ENCODE measurements at regions not wholly inside any gene's neighbourhood (a gene's known extent, or its start where the extent isn't known, plus 50 kb on each side); places are given as distances from the start of the nearest gene placed in this dataset.

- Mint-ChIP-seq H3K9me3 (peaks cover 0 to 5% (median 3%) of the 10 kb centered on the region in 8 donors), H3K27ac (no peak overlapping the region)
- no peaks in the 10 kb centered on the region for H3K27me3 ChIP-seq (ENCODE audit: insufficient read depth, low read length)
Measured at GRCh38 chr11:109043315-109043714, 378.4 kb downstream of the DDX10 start.

GRCh38 chr11:109046284-109046992 is 375.6 kb upstream of the C11orf87 start:
- ChIA-PET POLR2A (ENCODE audit: partially characterized antibody) (no interaction called here), CTCF (ENCODE audit: partially characterized antibody) (no interaction called here)
- DNase-seq, result no peak
- Mint-ChIP-seq H3K4me1 (no peaks in the 10 kb centered on the region), H3K4me3 (no peak overlapping the region), H3K27ac (no peak overlapping the region), H3K27me3 (no peaks in the 10 kb centered on the region), H3K9me3 (peaks cover 0 to 5% (median 3%) of the 10 kb centered on the region in 8 donors), H3K36me3 (no peaks in the 10 kb centered on the region)
- H3K4me3 ChIP-seq (ENCODE audit: low read length in 2 of 2), result no peak overlapping the region
- no peaks in the 10 kb centered on the region for H3K4me1 ChIP-seq (ENCODE audit: insufficient read depth, low read length)
- no peaks in the 10 kb centered on the region for H3K9me3 ChIP-seq (ENCODE audit: control insufficient read depth in 1 of 2, low read length in 2 of 2)
- no peak overlapping the region for H3K27ac ChIP-seq (ENCODE audit: low read depth, low read length)
- no peaks in the 10 kb centered on the region for H3K27me3 ChIP-seq (ENCODE audit: insufficient read depth, low read length)
- intact Hi-C loops (cut with micrococcal nuclease), result no loop called here
- no peaks in the 10 kb centered on the region for H3K36me3 ChIP-seq (ENCODE audit: insufficient read depth, low read length)

More at GRCh38 chr11:109043315-109043714, 378.4 kb downstream of the DDX10 start:
- CTCF ChIA-PET (ENCODE audit: partially characterized antibody), result no interaction called here
- intact Hi-C loops (cut with micrococcal nuclease), result no loop called here
- H3K9me3 ChIP-seq (ENCODE audit: control insufficient read depth in 1 of 2, low read length in 2 of 2), result no peaks in the 10 kb centered on the region
- no peak overlapping the region for H3K27ac ChIP-seq (ENCODE audit: low read depth, low read length)
- Mint-ChIP-seq H3K36me3 (no peaks in the 10 kb centered on the region), H3K4me1 (no peaks in the 10 kb centered on the region), H3K4me3 (no peak overlapping the region), H3K27me3 (no peaks in the 10 kb centered on the region)
- POLR2A ChIA-PET (ENCODE audit: partially characterized antibody), result no interaction called here
- no peak for DNase-seq
- no peak overlapping the region for H3K4me3 ChIP-seq (ENCODE audit: low read length in 2 of 2)
- no peaks in the 10 kb centered on the region for H3K36me3 ChIP-seq (ENCODE audit: insufficient read depth, low read length)
- H3K4me1 ChIP-seq (ENCODE audit: insufficient read depth, low read length), result no peaks in the 10 kb centered on the region

GRCh38 chr11:109048098-109048497 is 373.9 kb upstream of the C11orf87 start:
- H3K4me3 ChIP-seq (ENCODE audit: low read length in 2 of 2), result no peak overlapping the region
- ChIA-PET POLR2A (ENCODE audit: partially characterized antibody) (no interaction called here), CTCF (ENCODE audit: partially characterized antibody) (no interaction called here)
- H3K27me3 Mint-ChIP-seq, result no peaks in the 10 kb centered on the region
- H3K4me1 ChIP-seq (ENCODE audit: insufficient read depth, low read length), result no peaks in the 10 kb centered on the region
- H3K27me3 ChIP-seq (ENCODE audit: insufficient read depth, low read length), result no peaks in the 10 kb centered on the region
- no peak for DNase-seq
- peaks cover 0 to 5% (median 3%) of the 10 kb centered on the region in 8 donors for H3K9me3 Mint-ChIP-seq
- H3K4me3 Mint-ChIP-seq, result no peak overlapping the region
- no peaks in the 10 kb centered on the region for H3K36me3 Mint-ChIP-seq
- intact Hi-C loops (cut with micrococcal nuclease), result no loop called here
- no peak overlapping the region for H3K27ac Mint-ChIP-seq
- H3K9me3 ChIP-seq (ENCODE audit: control insufficient read depth in 1 of 2, low read length in 2 of 2), result no peaks in the 10 kb centered on the region
- no peaks in the 10 kb centered on the region for H3K4me1 Mint-ChIP-seq
- H3K36me3 ChIP-seq (ENCODE audit: insufficient read depth, low read length), result no peaks in the 10 kb centered on the region
- H3K27ac ChIP-seq (ENCODE audit: low read depth, low read length), result no peak overlapping the region

- Histone ChIP-seq H3K27ac (ENCODE audit: low read depth, low read length) (no peak overlapping the region), H3K4me1 (ENCODE audit: insufficient read depth, low read length) (no peaks in the 10 kb centered on the region), H3K27me3 (ENCODE audit: insufficient read depth, low read length) (no peaks in the 10 kb centered on the region), H3K36me3 (ENCODE audit: insufficient read depth, low read length) (no peaks in the 10 kb centered on the region), H3K9me3 (ENCODE audit: control insufficient read depth in 1 of 2, low read length in 2 of 2) (no peaks in the 10 kb centered on the region), H3K4me3 (ENCODE audit: low read length in 2 of 2) (no peak overlapping the region)
- ChIA-PET POLR2A (ENCODE audit: partially characterized antibody) (no interaction called here), CTCF (ENCODE audit: partially characterized antibody) (no interaction called here)
- peaks cover 0 to 4% (median 2%) of the 10 kb centered on the region in 8 donors for H3K9me3 Mint-ChIP-seq
- no peak overlapping the region for H3K27ac Mint-ChIP-seq
- H3K4me1 Mint-ChIP-seq, result no peaks in the 10 kb centered on the region
- no peak for DNase-seq
- intact Hi-C loops (cut with micrococcal nuclease), result no loop called here
- no peaks in the 10 kb centered on the region for H3K36me3 Mint-ChIP-seq
- no peak overlapping the region for H3K4me3 Mint-ChIP-seq
- no peaks in the 10 kb centered on the region for H3K27me3 Mint-ChIP-seq
Measured at GRCh38 chr11:109051200-109051599, 370.8 kb upstream of the C11orf87 start.

- no peak overlapping the region for H3K27ac Mint-ChIP-seq
Measured at GRCh38 chr11:109059402-109059801, 362.6 kb upstream of the C11orf87 start.

GRCh38 chr11:109061394-109061793 is 360.6 kb upstream of the C11orf87 start:
- Mint-ChIP-seq H3K4me3 (no peak overlapping the region), H3K9me3 (peaks cover 0 to 6% (median 2%) of the 10 kb centered on the region in 8 donors), H3K4me1 (peaks cover 0 to 5% (median 2%) of the 10 kb centered on the region in 4 donors), H3K27ac (peak overlapping the region in 1 of 7 donors; percentile 17), H3K27me3 (peaks cover 0 to 4% of the 10 kb centered on the region in 2 donors), H3K36me3 (no peaks in the 10 kb centered on the region)
- POLR2A ChIA-PET (ENCODE audit: partially characterized antibody), result no interaction called here
- DNase-seq, result no peak
- CTCF ChIA-PET (ENCODE audit: partially characterized antibody), result no interaction called here
- Histone ChIP-seq H3K9me3 (ENCODE audit: control insufficient read depth in 1 of 2, low read length in 2 of 2) (no peaks in the 10 kb centered on the region), H3K4me1 (ENCODE audit: insufficient read depth, low read length) (no peaks in the 10 kb centered on the region), H3K27ac (ENCODE audit: low read depth, low read length) (no peak overlapping the region), H3K4me3 (ENCODE audit: low read length in 2 of 2) (no peak overlapping the region), H3K36me3 (ENCODE audit: insufficient read depth, low read length) (no peaks in the 10 kb centered on the region), H3K27me3 (ENCODE audit: insufficient read depth, low read length) (no peaks in the 10 kb centered on the region)
- intact Hi-C loops (cut with micrococcal nuclease), result no loop called here

More at GRCh38 chr11:109059402-109059801, 362.6 kb upstream of the C11orf87 start:
- H3K9me3 Mint-ChIP-seq, result peaks cover 0 to 3% (median 0%) of the 10 kb centered on the region in 8 donors
- no peaks in the 10 kb centered on the region for H3K4me1 Mint-ChIP-seq
- H3K9me3 ChIP-seq (ENCODE audit: control insufficient read depth in 1 of 2, low read length in 2 of 2), result no peaks in the 10 kb centered on the region
- intact Hi-C loops (cut with micrococcal nuclease), result no loop called here
- no peak overlapping the region for H3K4me3 Mint-ChIP-seq
- H3K36me3 ChIP-seq (ENCODE audit: insufficient read depth, low read length), result no peaks in the 10 kb centered on the region
- no peak overlapping the region for H3K4me3 ChIP-seq (ENCODE audit: low read length in 2 of 2)
- H3K27ac ChIP-seq (ENCODE audit: low read depth, low read length), result no peak overlapping the region
- no peak for DNase-seq
- POLR2A ChIA-PET (ENCODE audit: partially characterized antibody), result no interaction called here
- H3K27me3 ChIP-seq (ENCODE audit: insufficient read depth, low read length), result no peaks in the 10 kb centered on the region
- H3K4me1 ChIP-seq (ENCODE audit: insufficient read depth, low read length), result no peaks in the 10 kb centered on the region
- CTCF ChIA-PET (ENCODE audit: partially characterized antibody), result no interaction called here
- H3K27me3 Mint-ChIP-seq, result peaks cover 0 to 4% of the 10 kb centered on the region in 2 donors
- H3K36me3 Mint-ChIP-seq, result no peaks in the 10 kb centered on the region

- ChIA-PET POLR2A (ENCODE audit: partially characterized antibody) (no interaction called here), CTCF (ENCODE audit: partially characterized antibody) (no interaction called here)
- intact Hi-C loops (cut with micrococcal nuclease), result no loop called here
- H3K4me1 ChIP-seq (ENCODE audit: insufficient read depth, low read length), result no peaks in the 10 kb centered on the region
- DNase-seq, result no peak
- Mint-ChIP-seq H3K4me1 (peaks cover 0 to 5% (median 2%) of the 10 kb centered on the region in 4 donors), H3K27me3 (peaks cover 0 to 4% of the 10 kb centered on the region in 2 donors), H3K27ac (no peak overlapping the region), H3K4me3 (no peak overlapping the region), H3K9me3 (peaks cover 0 to 6% (median 2%) of the 10 kb centered on the region in 8 donors), H3K36me3 (no peaks in the 10 kb centered on the region)
- no peaks in the 10 kb centered on the region for H3K36me3 ChIP-seq (ENCODE audit: insufficient read depth, low read length)
- no peaks in the 10 kb centered on the region for H3K27me3 ChIP-seq (ENCODE audit: insufficient read depth, low read length)
- no peaks in the 10 kb centered on the region for H3K9me3 ChIP-seq (ENCODE audit: control insufficient read depth in 1 of 2, low read length in 2 of 2)
- no peak overlapping the region for H3K4me3 ChIP-seq (ENCODE audit: low read length in 2 of 2)
- no peak overlapping the region for H3K27ac ChIP-seq (ENCODE audit: low read depth, low read length)
Measured at GRCh38 chr11:109062445-109062844, 359.5 kb upstream of the C11orf87 start.
